Gastrocnemius medialis (tissue), 4 donors: ENCODE measurements at regions not wholly inside any gene's neighbourhood (a gene's known extent, or its start where the extent isn't known, plus 50 kb on each side); places are given as distances from the start of the nearest gene placed in this dataset.

Source experiments
- POLR2A ChIP-seq, 2 donors: fragments of 450-650 bp; IDR thresholded peaks; one replicate each; pipeline ENCODE4 v1.6.1; 2017; ENCODE audit warnings: antibody characterized with exemption in 2 of 2, mild to moderate bottlenecking in 2 of 2, moderate library complexity in 2 of 2
- TF ChIP-seq, protein P1 (sequence below), 5 experiments: fragments of 450-650 bp in 3 of 5; fragments of 200-600 bp in 2 of 5; sonication (generic) in 2 of 5; IDR thresholded peaks in 4 of 5; conservative IDR thresholded peaks in 1 of 5; 1 replicate in 4 of 5; 2 replicates in 1 of 5; pipeline ENCODE4 v1.5.1; 2016 to 2019; ENCODE audit warnings: antibody characterized with exemption in 5 of 5, mild to moderate bottlenecking in 3 of 5, moderate library complexity in 3 of 5

DNA sequence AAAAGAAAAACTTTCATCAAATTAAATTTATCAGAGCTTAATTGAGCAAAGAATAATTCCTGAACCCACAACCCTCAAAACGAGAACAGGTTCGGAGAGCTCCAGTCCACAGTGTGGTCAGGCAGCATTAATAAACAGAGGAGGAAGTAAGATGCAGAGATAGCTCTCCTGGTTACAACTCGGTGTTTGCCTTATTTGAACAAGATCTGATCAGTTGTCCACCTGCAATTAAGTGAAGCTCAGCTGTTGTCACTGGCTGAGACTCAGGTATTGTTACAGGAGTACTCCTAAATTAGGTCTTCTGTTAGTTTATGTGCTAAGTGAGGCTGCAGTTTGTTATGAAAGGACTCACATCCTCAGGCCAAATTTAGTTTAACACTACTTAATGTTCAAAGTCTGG lies 451.4 kb upstream of the PDE3A start:
- TF ChIP-seq, protein P1, sequence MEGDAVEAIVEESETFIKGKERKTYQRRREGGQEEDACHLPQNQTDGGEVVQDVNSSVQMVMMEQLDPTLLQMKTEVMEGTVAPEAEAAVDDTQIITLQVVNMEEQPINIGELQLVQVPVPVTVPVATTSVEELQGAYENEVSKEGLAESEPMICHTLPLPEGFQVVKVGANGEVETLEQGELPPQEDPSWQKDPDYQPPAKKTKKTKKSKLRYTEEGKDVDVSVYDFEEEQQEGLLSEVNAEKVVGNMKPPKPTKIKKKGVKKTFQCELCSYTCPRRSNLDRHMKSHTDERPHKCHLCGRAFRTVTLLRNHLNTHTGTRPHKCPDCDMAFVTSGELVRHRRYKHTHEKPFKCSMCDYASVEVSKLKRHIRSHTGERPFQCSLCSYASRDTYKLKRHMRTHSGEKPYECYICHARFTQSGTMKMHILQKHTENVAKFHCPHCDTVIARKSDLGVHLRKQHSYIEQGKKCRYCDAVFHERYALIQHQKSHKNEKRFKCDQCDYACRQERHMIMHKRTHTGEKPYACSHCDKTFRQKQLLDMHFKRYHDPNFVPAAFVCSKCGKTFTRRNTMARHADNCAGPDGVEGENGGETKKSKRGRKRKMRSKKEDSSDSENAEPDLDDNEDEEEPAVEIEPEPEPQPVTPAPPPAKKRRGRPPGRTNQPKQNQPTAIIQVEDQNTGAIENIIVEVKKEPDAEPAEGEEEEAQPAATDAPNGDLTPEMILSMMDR (IDR thresholded peaks at IDR 0.05 in 4 of 5, conservative IDR thresholded peaks at IDR 0.05 in 1 of 5) = no peak
- no peak for TF ChIP-seq POLR2A (IDR thresholded peaks at IDR 0.05)
